RWPE1 (cell line): ENCODE measurements at regions not wholly inside any gene's neighbourhood (a gene's known extent, or its start where the extent isn't known, plus 50 kb on each side); places are given as distances from the start of the nearest gene placed in this dataset.

Experiments
- CTCF ChIA-PET: fragments of 350-600 bp; sonication (Branson Sonifier 250); formaldehyde crosslinking; extraction: SDS; loops from one replicate; lab custom pipeline; 2021; lab: Yijun Ruan, JAX
- POLR2A ChIA-PET: fragments of 400-600 bp; formaldehyde crosslinking; extraction: SDS; loops from one replicate; lab custom pipeline; 2020; ENCODE audit warnings: antibody characterized with exemption; ENCODE audit not compliant: low non-redundant PET; lab: Yijun Ruan, JAX
- DNase-seq: peaks from one replicate; pipeline ENCODE4 v3.0.0; 2012; ENCODE audit warnings: low spot score
- H3K27ac ChIP-seq: fragments of 450-650 bp; 2 replicates; pipeline ENCODE4 v1.5.1; 2017
- CTCF ChIP-seq: fragments of 450-650 bp; conservative IDR thresholded peaks from 2 replicates; pipeline ENCODE4 v1.5.1; 2017; ENCODE audit warnings: low read depth, mild to moderate bottlenecking

- ChIA-PET CTCF (no interaction called here), POLR2A (no interaction called here)
- no peak for DNase-seq
- no peak for TF ChIP-seq CTCF
- H3K27ac ChIP-seq, result no peak overlapping the region
These were observed 103.6 kb downstream of the RMI2 start for GRCh38 chr16:11448796-11449416.

GRCh38 chr16:11449716-11450115 lies 104.5 kb downstream of the RMI2 start:
- no peak for TF ChIP-seq CTCF
- no peak overlapping the region for H3K27ac ChIP-seq
- ChIA-PET CTCF (no interaction called here), POLR2A (no interaction called here)
- no peak for DNase-seq

- TF ChIP-seq CTCF, result no peak
- H3K27ac ChIP-seq, result no peak overlapping the region
- POLR2A ChIA-PET, result no interaction called here
- no peak for DNase-seq
- CTCF ChIA-PET, result interaction anchor here (0.7 kb wide), 1 partner anchor 30 kb away, joined by 3 read pairs; no protein-coding TSS in a partner anchor
These were observed 104.9 kb downstream of the RMI2 start for GRCh38 chr16:11450136-11450535.

DNA sequence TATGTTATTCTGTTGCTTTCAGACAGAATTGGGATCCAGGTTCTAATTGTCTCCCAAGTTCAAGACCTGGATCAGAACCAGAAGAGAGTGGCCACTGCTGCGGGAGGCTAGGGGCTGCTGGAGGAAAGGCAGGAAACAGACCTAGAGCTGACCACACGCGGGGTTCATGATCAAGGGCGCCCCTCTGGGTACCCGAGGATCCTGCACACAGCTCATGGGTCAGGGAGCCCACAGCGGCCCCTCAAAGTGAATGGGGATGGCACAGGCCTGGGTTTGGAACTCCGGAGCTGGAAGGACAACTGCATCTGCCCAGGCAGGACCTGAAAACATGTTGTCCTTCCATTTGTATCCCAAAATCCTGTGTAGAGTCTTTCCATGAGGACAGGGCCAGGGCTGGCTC lies 107.0 kb downstream of the RMI2 start:
- DNase-seq, result no peak
- no peak overlapping the region for H3K27ac ChIP-seq
- ChIA-PET CTCF (interaction anchor here (0.6 kb wide), 1 partner anchor 56 kb away, joined by 3 read pairs; no protein-coding TSS in a partner anchor), POLR2A (no interaction called here)
- no peak for TF ChIP-seq CTCF

- no peak overlapping the region for H3K27ac ChIP-seq
- DNase-seq, result no peak
- POLR2A ChIA-PET, result no interaction called here
- TF ChIP-seq CTCF, result no peak
- CTCF ChIA-PET, result interaction anchor here (0.6 to 0.7 kb wide), 2 partner anchors 47 to 56 kb away, joined by 3 read pairs; no protein-coding TSS in a partner anchor
These were observed 107.6 kb downstream of the RMI2 start for GRCh38 chr16:11452746-11453389.

- POLR2A ChIA-PET, result no interaction called here
- no peak for TF ChIP-seq CTCF
- no peak overlapping the region for H3K27ac ChIP-seq
- CTCF ChIA-PET, result no interaction called here
- no peak for DNase-seq
These were observed 111.5 kb downstream of the RMI2 start for GRCh38 chr16:11456741-11457140.
